WTC11 (cell line): ENCODE measurements at regions not wholly inside any gene's neighbourhood (a gene's known extent, or its start where the extent isn't known, plus 50 kb on each side); places are given as distances from the start of the nearest gene placed in this dataset.

Experiments used
- ATAC-seq: fragments of 200-7000 bp; cut with Tn5 transposase; 2 replicates; pipeline ENCODE4 v1.10.0; 2021; ENCODE audit warnings: mild to moderate bottlenecking, moderate library complexity
- CTCF ChIA-PET: fragments of 300-600 bp; sonication (Branson Sonifier 250); formaldehyde crosslinking; loops from one replicate; lab custom pipeline; 2021; ENCODE audit warnings: antibody characterized with exemption; lab: Charles Lee
- POLR2A ChIA-PET: fragments of 350-600 bp; sonication (Branson Sonifier 250); formaldehyde crosslinking; loops from one replicate; lab custom pipeline; 2021; ENCODE audit warnings: antibody characterized with exemption; lab: Charles Lee
- DNase-seq: peaks from one replicate; pipeline ENCODE4 v3.0.0; 2021; ENCODE audit warnings: low spot score
- H3K27ac Mint-ChIP-seq: 2 replicates; pipeline ENCODE4 v1.8.0; 2021; ENCODE audit warnings: mixed read lengths
- H3K27me3 Mint-ChIP-seq: 2 replicates; pipeline ENCODE4 v1.8.0; 2021; ENCODE audit warnings: low read depth, mild to moderate bottlenecking, moderate library complexity, mixed read lengths
- H3K36me3 Mint-ChIP-seq: 2 replicates; pipeline ENCODE4 v1.8.0; 2021; ENCODE audit warnings: mixed read lengths
- H3K4me1 Mint-ChIP-seq: 2 replicates; pipeline ENCODE4 v1.8.0; 2022; ENCODE audit warnings: mixed read lengths
- H3K4me3 Mint-ChIP-seq: 2 replicates; pipeline ENCODE4 v1.8.0; 2021; ENCODE audit warnings: mild to moderate bottlenecking, moderate library complexity, mixed read lengths
- H3K9me3 Mint-ChIP-seq: 2 replicates; pipeline ENCODE4 v1.8.0; 2021; ENCODE audit warnings: mixed read lengths
- AFF4 ChIP-seq: sonication (generic); formaldehyde crosslinking; IDR thresholded peaks from 2 replicates; pipeline ENCODE4 v1.8.1; 2023; ENCODE audit warnings: mild to moderate bottlenecking, missing genetic modification reagents, borderline replicate concordance
- CREB1 ChIP-seq: sonication (generic); formaldehyde crosslinking; IDR thresholded peaks from 2 replicates; pipeline ENCODE4 v1.8.0; 2023; ENCODE audit warnings: mild to moderate bottlenecking, missing genetic modification reagents
- E2F4 ChIP-seq: sonication (generic); formaldehyde crosslinking; IDR thresholded peaks from 2 replicates; pipeline ENCODE4 v1.8.1; 2022; ENCODE audit warnings: low read depth, mild to moderate bottlenecking, moderate library complexity, missing genetic modification reagents, borderline replicate concordance
- ERG ChIP-seq: fragments of 250-450 bp; sonication (Bioruptor Pico); IDR thresholded peaks from 2 replicates; pipeline ENCODE4 v1.8.0; 2021; ENCODE audit warnings: mild to moderate bottlenecking
- NFYB ChIP-seq: sonication (generic); formaldehyde crosslinking; conservative IDR thresholded peaks from 2 replicates; pipeline ENCODE4 v1.8.0; 2022; ENCODE audit warnings: low read depth, missing genetic modification reagents
- OVOL2 ChIP-seq: fragments of 250-450 bp; sonication (Bioruptor Pico); IDR thresholded peaks from 2 replicates; pipeline ENCODE4 v1.9.0; 2021; ENCODE audit warnings: mild to moderate bottlenecking, borderline replicate concordance
- STAT6 ChIP-seq: sonication (generic); formaldehyde crosslinking; conservative IDR thresholded peaks from 2 replicates; pipeline ENCODE4 v1.8.1; 2023; ENCODE audit warnings: mild to moderate bottlenecking, low read depth, missing genetic modification reagents, moderate library complexity
- TCF7 ChIP-seq: sonication (generic); formaldehyde crosslinking; IDR thresholded peaks from 2 replicates; pipeline ENCODE4 v1.8.0; 2022; ENCODE audit warnings: mild to moderate bottlenecking, low read depth, missing genetic modification reagents, moderate library complexity
- TP53 ChIP-seq: sonication (generic); formaldehyde crosslinking; IDR thresholded peaks from 2 replicates; pipeline ENCODE4 v1.8.1; 2023; ENCODE audit warnings: mild to moderate bottlenecking, missing genetic modification reagents
- USF2 ChIP-seq: sonication (generic); formaldehyde crosslinking; IDR thresholded peaks from 2 replicates; pipeline ENCODE4 v1.8.1; 2023; ENCODE audit warnings: mild to moderate bottlenecking, missing genetic modification reagents, moderate library complexity
- ZNF263 ChIP-seq: sonication (generic); formaldehyde crosslinking; IDR thresholded peaks from 2 replicates; pipeline ENCODE4 v1.8.1; 2022; ENCODE audit warnings: low read depth, mild to moderate bottlenecking, moderate library complexity, missing genetic modification reagents
- ZNF396 ChIP-seq: fragments of 250-450 bp; sonication (Bioruptor Pico); IDR thresholded peaks from 2 replicates; pipeline ENCODE4 v1.8.0; 2021; ENCODE audit warnings: mild to moderate bottlenecking, moderate library complexity, borderline replicate concordance
- TF ChIP-seq, protein P1 (sequence below): sonication (generic); formaldehyde crosslinking; IDR thresholded peaks from 2 replicates; pipeline ENCODE4 v1.8.0; 2023; ENCODE audit warnings: missing genetic modification reagents
- TF ChIP-seq, protein P2 (sequence below): sonication (generic); formaldehyde crosslinking; IDR thresholded peaks from 2 replicates; pipeline ENCODE4 v1.8.0; 2022; ENCODE audit warnings: mild to moderate bottlenecking, missing genetic modification reagents
- TF ChIP-seq, protein P3 (sequence below): sonication (generic); formaldehyde crosslinking; IDR thresholded peaks from 2 replicates; pipeline ENCODE4 v1.8.1; 2023; ENCODE audit warnings: mild to moderate bottlenecking, missing genetic modification reagents
- TF ChIP-seq, protein P4 (sequence below): sonication (generic); formaldehyde crosslinking; IDR thresholded peaks from 2 replicates; pipeline ENCODE4 v1.8.0; 2022; ENCODE audit warnings: missing genetic modification reagents

DNA sequence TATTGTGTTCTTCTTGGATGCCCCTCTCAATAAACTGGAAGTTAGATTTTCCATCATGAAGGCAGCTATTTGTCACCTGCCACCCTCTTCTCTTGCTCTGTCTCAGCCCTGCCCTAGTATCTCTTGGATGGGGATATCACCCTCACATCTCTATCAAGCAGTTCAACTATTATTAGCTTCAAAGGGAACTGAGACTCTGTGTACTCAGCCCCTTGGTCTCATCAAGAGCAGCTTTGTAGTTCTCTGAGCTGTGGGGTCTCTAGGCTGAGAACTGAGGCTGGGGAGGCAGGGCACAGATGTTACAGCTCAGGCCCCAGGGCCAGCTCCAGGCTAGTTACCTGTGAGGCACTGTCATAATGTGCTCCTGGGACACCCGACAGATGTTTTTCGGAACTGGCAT, 130.3 kb downstream of the DAD1 start:
- TF ChIP-seq TCF7 (CRISPR knock-in tag) (no peak), ZNF263 (CRISPR knock-in tag) (no peak), USF2 (no peak), CREB1 (CRISPR knock-in tag) (no peak)
- TF ChIP-seq, protein P1, sequence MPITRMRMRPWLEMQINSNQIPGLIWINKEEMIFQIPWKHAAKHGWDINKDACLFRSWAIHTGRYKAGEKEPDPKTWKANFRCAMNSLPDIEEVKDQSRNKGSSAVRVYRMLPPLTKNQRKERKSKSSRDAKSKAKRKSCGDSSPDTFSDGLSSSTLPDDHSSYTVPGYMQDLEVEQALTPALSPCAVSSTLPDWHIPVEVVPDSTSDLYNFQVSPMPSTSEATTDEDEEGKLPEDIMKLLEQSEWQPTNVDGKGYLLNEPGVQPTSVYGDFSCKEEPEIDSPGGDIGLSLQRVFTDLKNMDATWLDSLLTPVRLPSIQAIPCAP (CRISPR knock-in tag): no peak
- TF ChIP-seq, protein P2, sequence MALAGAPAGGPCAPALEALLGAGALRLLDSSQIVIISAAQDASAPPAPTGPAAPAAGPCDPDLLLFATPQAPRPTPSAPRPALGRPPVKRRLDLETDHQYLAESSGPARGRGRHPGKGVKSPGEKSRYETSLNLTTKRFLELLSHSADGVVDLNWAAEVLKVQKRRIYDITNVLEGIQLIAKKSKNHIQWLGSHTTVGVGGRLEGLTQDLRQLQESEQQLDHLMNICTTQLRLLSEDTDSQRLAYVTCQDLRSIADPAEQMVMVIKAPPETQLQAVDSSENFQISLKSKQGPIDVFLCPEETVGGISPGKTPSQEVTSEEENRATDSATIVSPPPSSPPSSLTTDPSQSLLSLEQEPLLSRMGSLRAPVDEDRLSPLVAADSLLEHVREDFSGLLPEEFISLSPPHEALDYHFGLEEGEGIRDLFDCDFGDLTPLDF (CRISPR knock-in tag): no peak
- H3K27me3 Mint-ChIP-seq: peaks cover 2% of the 10 kb centered on the region; the same call in 1 of the 2 replicates
- no peaks in the 10 kb centered on the region for H3K36me3 Mint-ChIP-seq
- CTCF ChIA-PET: interaction anchor here (0.6 to 2.2 kb wide), 4 partner anchors 14 to 640 kb away, joined by 3 to 8 read pairs (median 4); no protein-coding TSS in a partner anchor
- H3K9me3 Mint-ChIP-seq: no peaks in the 10 kb centered on the region
- H3K4me3 Mint-ChIP-seq: no peak overlapping the region
- DNase-seq: no peak
- no peak for ATAC-seq
- H3K4me1 Mint-ChIP-seq: no peaks in the 10 kb centered on the region
- POLR2A ChIA-PET: no interaction called here
- H3K27ac Mint-ChIP-seq: no peak overlapping the region

GRCh38 chr14:22456998-22457594, 131.9 kb downstream of the DAD1 start:
- POLR2A ChIA-PET: no interaction called here
- ATAC-seq (no peak), DNase-seq (no peak)
- CTCF ChIA-PET: interaction anchor here (1.4 kb wide), 1 partner anchor 236 kb away, joined by 5 read pairs; no protein-coding TSS in a partner anchor
- no peaks in the 10 kb centered on the region for H3K4me1 Mint-ChIP-seq
- no peaks in the 10 kb centered on the region; the same call in 1 of the 2 replicates for H3K27me3 Mint-ChIP-seq
- no peak overlapping the region for H3K4me3 Mint-ChIP-seq
- H3K9me3 Mint-ChIP-seq: no peaks in the 10 kb centered on the region
- H3K36me3 Mint-ChIP-seq: no peaks in the 10 kb centered on the region
- no peak overlapping the region for H3K27ac Mint-ChIP-seq
- TF ChIP-seq TP53 (CRISPR knock-in tag) (no peak), OVOL2 (no peak), ERG (CRISPR knock-in tag) (no peak), STAT6 (CRISPR knock-in tag) (no peak), AFF4 (no peak), E2F4 (CRISPR knock-in tag) (no peak), ZNF396 (CRISPR knock-in tag) (no peak), NFYB (CRISPR knock-in tag) (no peak)
- TF ChIP-seq, protein P3, sequence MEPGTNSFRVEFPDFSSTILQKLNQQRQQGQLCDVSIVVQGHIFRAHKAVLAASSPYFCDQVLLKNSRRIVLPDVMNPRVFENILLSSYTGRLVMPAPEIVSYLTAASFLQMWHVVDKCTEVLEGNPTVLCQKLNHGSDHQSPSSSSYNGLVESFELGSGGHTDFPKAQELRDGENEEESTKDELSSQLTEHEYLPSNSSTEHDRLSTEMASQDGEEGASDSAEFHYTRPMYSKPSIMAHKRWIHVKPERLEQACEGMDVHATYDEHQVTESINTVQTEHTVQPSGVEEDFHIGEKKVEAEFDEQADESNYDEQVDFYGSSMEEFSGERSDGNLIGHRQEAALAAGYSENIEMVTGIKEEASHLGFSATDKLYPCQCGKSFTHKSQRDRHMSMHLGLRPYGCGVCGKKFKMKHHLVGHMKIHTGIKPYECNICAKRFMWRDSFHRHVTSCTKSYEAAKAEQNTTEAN (CRISPR knock-in tag): no peak
- TF ChIP-seq, protein P4, sequence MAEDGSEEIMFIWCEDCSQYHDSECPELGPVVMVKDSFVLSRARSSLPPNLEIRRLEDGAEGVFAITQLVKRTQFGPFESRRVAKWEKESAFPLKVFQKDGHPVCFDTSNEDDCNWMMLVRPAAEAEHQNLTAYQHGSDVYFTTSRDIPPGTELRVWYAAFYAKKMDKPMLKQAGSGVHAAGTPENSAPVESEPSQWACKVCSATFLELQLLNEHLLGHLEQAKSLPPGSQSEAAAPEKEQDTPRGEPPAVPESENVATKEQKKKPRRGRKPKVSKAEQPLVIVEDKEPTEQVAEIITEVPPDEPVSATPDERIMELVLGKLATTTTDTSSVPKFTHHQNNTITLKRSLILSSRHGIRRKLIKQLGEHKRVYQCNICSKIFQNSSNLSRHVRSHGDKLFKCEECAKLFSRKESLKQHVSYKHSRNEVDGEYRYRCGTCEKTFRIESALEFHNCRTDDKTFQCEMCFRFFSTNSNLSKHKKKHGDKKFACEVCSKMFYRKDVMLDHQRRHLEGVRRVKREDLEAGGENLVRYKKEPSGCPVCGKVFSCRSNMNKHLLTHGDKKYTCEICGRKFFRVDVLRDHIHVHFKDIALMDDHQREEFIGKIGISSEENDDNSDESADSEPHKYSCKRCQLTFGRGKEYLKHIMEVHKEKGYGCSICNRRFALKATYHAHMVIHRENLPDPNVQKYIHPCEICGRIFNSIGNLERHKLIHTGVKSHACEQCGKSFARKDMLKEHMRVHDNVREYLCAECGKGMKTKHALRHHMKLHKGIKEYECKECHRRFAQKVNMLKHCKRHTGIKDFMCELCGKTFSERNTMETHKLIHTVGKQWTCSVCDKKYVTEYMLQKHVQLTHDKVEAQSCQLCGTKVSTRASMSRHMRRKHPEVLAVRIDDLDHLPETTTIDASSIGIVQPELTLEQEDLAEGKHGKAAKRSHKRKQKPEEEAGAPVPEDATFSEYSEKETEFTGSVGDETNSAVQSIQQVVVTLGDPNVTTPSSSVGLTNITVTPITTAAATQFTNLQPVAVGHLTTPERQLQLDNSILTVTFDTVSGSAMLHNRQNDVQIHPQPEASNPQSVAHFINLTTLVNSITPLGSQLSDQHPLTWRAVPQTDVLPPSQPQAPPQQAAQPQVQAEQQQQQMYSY (CRISPR knock-in tag): no peak
